ENCODE measurements at regions not wholly inside any gene's neighbourhood (a gene's known extent, or its start where the extent isn't known, plus 50 kb on each side); places are given as distances from the start of the nearest gene placed in this dataset.

- Histone ChIP-seq H3K79me2 (ENCODE audit: insufficient read depth, low read length) (no peaks in the 10 kb centered on the region), H2AFZ (ENCODE audit: low read length) (no peak overlapping the region), H3K4me3 (ENCODE audit: low read depth, low read length, poor library complexity, severe bottlenecking) (no peak overlapping the region)
Measured at GRCh38 chr5:166436872-166437271, 1854.6 kb upstream of the WWC1 start.

GRCh38 chr5:166486348-166486747 is 1805.1 kb upstream of the WWC1 start:
- Histone ChIP-seq H3K36me3 (ENCODE audit: insufficient read depth, low read length) (no peaks in the 10 kb centered on the region), H3K9ac (ENCODE audit: low read length) (no peak overlapping the region), H3K9me2 (ENCODE audit: low read depth, low read length) (no peaks in the 10 kb centered on the region), H2AFZ (ENCODE audit: low read length) (no peak overlapping the region), H4K20me1 (ENCODE audit: insufficient read depth, low read length) (no peaks in the 10 kb centered on the region), H3K27ac (ENCODE audit: low read depth, low read length, poor library complexity, severe bottlenecking) (no peak overlapping the region), H3K4me1 (ENCODE audit: insufficient read depth, low read length, severe bottlenecking) (no peaks in the 10 kb centered on the region), H3F3A (ENCODE audit: insufficient read depth, low read length) (no peaks in the 10 kb centered on the region), H3K79me2 (ENCODE audit: insufficient read depth, low read length) (no peaks in the 10 kb centered on the region), H3K4me3 (ENCODE audit: low read depth, low read length, poor library complexity, severe bottlenecking) (no peak overlapping the region), H3K9me3 (ENCODE audit: low read length) (no peaks in the 10 kb centered on the region), H3K4me2 (ENCODE audit: low read length) (no peak overlapping the region), H3K27me3 (ENCODE audit: insufficient read depth, low read length) (no peaks in the 10 kb centered on the region)
- TF ChIP-seq CTCF (IDR thresholded peaks at IDR 0.05; ENCODE audit: low read length): no peak
- no peak for TF ChIP-seq EZH2 (IDR thresholded peaks at IDR 0.05; ENCODE audit: borderline replicate concordance, low read length)

More at GRCh38 chr5:166436872-166437271, 1854.6 kb upstream of the WWC1 start:
- no peak overlapping the region for H3K27ac ChIP-seq (ENCODE audit: low read depth, low read length, poor library complexity, severe bottlenecking)
- no peaks in the 10 kb centered on the region for H3K4me1 ChIP-seq (ENCODE audit: insufficient read depth, low read length, severe bottlenecking)
- no peaks in the 10 kb centered on the region for H3F3A ChIP-seq (ENCODE audit: insufficient read depth, low read length)
- no peaks in the 10 kb centered on the region for H3K27me3 ChIP-seq (ENCODE audit: insufficient read depth, low read length)
- TF ChIP-seq CTCF (IDR thresholded peaks at IDR 0.05; ENCODE audit: low read length) (no peak), EZH2 (IDR thresholded peaks at IDR 0.05; ENCODE audit: borderline replicate concordance, low read length) (no peak)
- no peaks in the 10 kb centered on the region for H3K9me2 ChIP-seq (ENCODE audit: low read depth, low read length)
- no peaks in the 10 kb centered on the region for H4K20me1 ChIP-seq (ENCODE audit: insufficient read depth, low read length)
- H3K36me3 ChIP-seq (ENCODE audit: insufficient read depth, low read length): no peaks in the 10 kb centered on the region
- H3K9me3 ChIP-seq (ENCODE audit: low read length): no peaks in the 10 kb centered on the region
- no peak overlapping the region for H3K9ac ChIP-seq (ENCODE audit: low read length)
- H3K4me2 ChIP-seq (ENCODE audit: low read length): no peak overlapping the region

DNA sequence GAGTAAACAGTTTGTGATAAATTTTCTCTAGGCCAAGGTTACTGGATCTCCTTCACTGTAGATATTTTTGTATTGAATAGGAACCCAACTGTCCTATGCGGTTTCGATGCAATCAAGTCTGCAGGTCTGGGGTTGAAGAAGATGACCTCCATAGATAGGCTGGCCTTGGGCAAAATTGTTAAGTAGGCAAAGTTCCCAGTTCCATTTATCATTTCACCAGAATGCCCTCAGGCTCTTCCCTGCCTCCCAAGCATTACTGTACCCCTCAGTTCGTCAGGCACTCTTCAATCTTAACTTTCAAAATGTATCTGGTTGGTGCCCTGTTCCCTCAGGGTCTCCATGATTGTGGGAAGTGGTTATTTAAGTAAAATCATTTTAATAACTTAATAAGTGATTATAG is 1802.9 kb upstream of the WWC1 start:
- no peaks in the 10 kb centered on the region for H3K9me2 ChIP-seq (ENCODE audit: low read depth, low read length)
- H3K9ac ChIP-seq (ENCODE audit: low read length): no peak overlapping the region
- no peaks in the 10 kb centered on the region for H3K4me1 ChIP-seq (ENCODE audit: insufficient read depth, low read length, severe bottlenecking)
- no peaks in the 10 kb centered on the region for H3K9me3 ChIP-seq (ENCODE audit: low read length)
- TF ChIP-seq EZH2 (IDR thresholded peaks at IDR 0.05; ENCODE audit: borderline replicate concordance, low read length) (no peak), CTCF (IDR thresholded peaks at IDR 0.05; ENCODE audit: low read length) (no peak)
- no peaks in the 10 kb centered on the region for H3K79me2 ChIP-seq (ENCODE audit: insufficient read depth, low read length)
- H3K27me3 ChIP-seq (ENCODE audit: insufficient read depth, low read length): no peaks in the 10 kb centered on the region
- H3K4me2 ChIP-seq (ENCODE audit: low read length): no peak overlapping the region
- H3F3A ChIP-seq (ENCODE audit: insufficient read depth, low read length): no peaks in the 10 kb centered on the region
- H3K4me3 ChIP-seq (ENCODE audit: low read depth, low read length, poor library complexity, severe bottlenecking): no peak overlapping the region
- no peaks in the 10 kb centered on the region for H4K20me1 ChIP-seq (ENCODE audit: insufficient read depth, low read length)
- no peaks in the 10 kb centered on the region for H3K36me3 ChIP-seq (ENCODE audit: insufficient read depth, low read length)
- H3K27ac ChIP-seq (ENCODE audit: low read depth, low read length, poor library complexity, severe bottlenecking): no peak overlapping the region
- H2AFZ ChIP-seq (ENCODE audit: low read length): no peak overlapping the region
